Hindlimb muscle (tissue), 1 donor: ENCODE measurements at regions not wholly inside any gene's neighbourhood (a gene's known extent, or its start where the extent isn't known, plus 50 kb on each side); places are given as distances from the start of the nearest gene placed in this dataset.
A peak's percentile ranks its signal among the peaks of the same experiment; 100 is the strongest.
"Not testable (repeated sequence)": the region's sequence is repeated elsewhere in the genome, so short reads cannot be mapped to it uniquely, and the experiment has no call there.

Experiments used
- DNase-seq: peaks from one replicate; pipeline ENCODE4 v3.0.0-alpha.2; 2013

GRCh38 chr10:121308020-121308419 lies 290.2 kb downstream of the FGFR2 start:
- DNase-seq: no peak

- DNase-seq: no peak
Observed at GRCh38 chr10:121309164-121309563, 289.1 kb downstream of the FGFR2 start.

GRCh38 chr10:121310151-121310711 lies 288.0 kb downstream of the FGFR2 start:
- DNase-seq: no peak

- DNase-seq: no peak
Observed at GRCh38 chr10:121311812-121312443, 286.3 kb downstream of the FGFR2 start.

- DNase-seq: no peak
Observed at GRCh38 chr10:121312587-121312986, 285.7 kb downstream of the FGFR2 start.

GRCh38 chr10:121313119-121313875 lies 284.9 kb downstream of the FGFR2 start:
- peak; percentile 8 for DNase-seq

- DNase-seq: no peak
Observed at GRCh38 chr10:121316432-121316831, 281.8 kb downstream of the FGFR2 start.

GRCh38 chr10:121317374-121317773 lies 280.9 kb downstream of the FGFR2 start:
- no peak for DNase-seq

GRCh38 chr10:121322046-121322445 lies 276.2 kb downstream of the FGFR2 start:
- DNase-seq: no peak

GRCh38 chr10:121322776-121323175 lies 275.5 kb downstream of the FGFR2 start:
- DNase-seq: no peak

GRCh38 chr10:121323443-121323842 lies 274.8 kb downstream of the FGFR2 start:
- DNase-seq: no peak

- no peak for DNase-seq
Observed at GRCh38 chr10:121324678-121325213, 273.5 kb downstream of the FGFR2 start.

GRCh38 chr10:121325490-121326231 lies 272.6 kb downstream of the FGFR2 start:
- DNase-seq: no peak

- DNase-seq: no peak
Observed at GRCh38 chr10:121326905-121327304, 271.3 kb downstream of the FGFR2 start.

- DNase-seq: no peak
Observed at GRCh38 chr10:121327727-121328126, 270.5 kb downstream of the FGFR2 start.

- DNase-seq: not testable (repeated sequence)
Observed at GRCh38 chr10:121329631-121330030, 268.6 kb downstream of the FGFR2 start.

GRCh38 chr10:121330563-121330962 lies 267.7 kb downstream of the FGFR2 start:
- DNase-seq: no peak

- no peak for DNase-seq
Observed at GRCh38 chr10:121332353-121332752, 265.9 kb downstream of the FGFR2 start.

GRCh38 chr10:121332829-121333765 lies 265.1 kb downstream of the FGFR2 start:
- DNase-seq: no peak

- DNase-seq: no peak
Observed at GRCh38 chr10:121335386-121335925, 262.8 kb downstream of the FGFR2 start.

GRCh38 chr10:121337427-121337826 lies 260.8 kb downstream of the FGFR2 start:
- no peak for DNase-seq
